IMR-90 (cell line): ENCODE measurements at regions not wholly inside any gene's neighbourhood (a gene's known extent, or its start where the extent isn't known, plus 50 kb on each side); places are given as distances from the start of the nearest gene placed in this dataset.

Experiments used
- ATAC-seq: fragments of 200-7000 bp; cut with Tn5 transposase; 2 replicates; pipeline ENCODE4 v1.9.1; 2020; ENCODE audit warnings: low read depth, mild to moderate bottlenecking, moderate library complexity
- BruUV-seq: library from RNA; stranded (reverse); fragments of 400-500 nt; replicated peaks from 2 replicates; lab custom pipeline; 2021; lab: Mats Ljungman, UMichigan
- CTCF ChIA-PET: fragments of 300-600 bp; formaldehyde crosslinking; extraction: SDS; loops from one replicate; lab custom pipeline; 2021; ENCODE audit warnings: antibody characterized with exemption; lab: Yijun Ruan, JAX
- POLR2A ChIA-PET: fragments of 300-600 bp; sonication (Branson Sonifier 250); formaldehyde crosslinking; loops from one replicate; lab custom pipeline; 2022; ENCODE audit warnings: antibody characterized with exemption; ENCODE audit not compliant: unreplicated experiment; lab: Charles Lee
- DNase-seq: peaks from one replicate; pipeline ENCODE4 v3.0.0; 2013
- H2AFZ ChIP-seq: replicated peaks from 2 replicates; pipeline ENCODE3; 2013; ENCODE audit warnings: low read length, mild to moderate bottlenecking; ENCODE audit not compliant: poor library complexity
- H2AK5ac ChIP-seq: 2 replicates; pipeline ENCODE4 v1.6.1; 2013; ENCODE audit warnings: low read depth, low read length, inconsistent platforms
- H2AK9ac ChIP-seq: replicated peaks from 2 replicates; pipeline ENCODE3; 2013; ENCODE audit warnings: mild to moderate bottlenecking, low read depth, low read length, moderate library complexity; ENCODE audit not compliant: poor library complexity
- H2BK120ac ChIP-seq: 2 replicates; pipeline ENCODE4 v1.6.1; 2013; ENCODE audit warnings: low read depth, low read length, inconsistent platforms
- H2BK15ac ChIP-seq: 3 replicates; pipeline ENCODE4 v1.6.1; 2013; ENCODE audit warnings: low read depth, low read length, inconsistent platforms
- H2BK20ac ChIP-seq: 2 replicates; pipeline ENCODE4 v1.6.1; 2013; ENCODE audit warnings: low read depth, mild to moderate bottlenecking, inconsistent platforms, low read length, moderate library complexity
- H2BK5ac ChIP-seq: 2 replicates; pipeline ENCODE4 v1.6.1; 2013; ENCODE audit warnings: mild to moderate bottlenecking, low read depth, low read length, inconsistent platforms; ENCODE audit not compliant: poor library complexity, severe bottlenecking
- H3K14ac ChIP-seq: replicated peaks from 2 replicates; pipeline ENCODE4 v1.6.1; 2013; ENCODE audit warnings: low read depth, low read length, inconsistent platforms
- H3K18ac ChIP-seq: 2 replicates; pipeline ENCODE4 v1.6.1; 2013; ENCODE audit warnings: low read depth, low read length, control low read depth
- H3K23ac ChIP-seq: 2 replicates; pipeline ENCODE4 v1.6.1; 2013; ENCODE audit warnings: low read depth, low read length, inconsistent platforms
- H3K27ac ChIP-seq: 2 replicates; pipeline ENCODE4 v1.5.1; 2013; ENCODE audit warnings: mild to moderate bottlenecking, control low read depth, low read length; ENCODE audit not compliant: insufficient read depth
- H3K27me3 ChIP-seq: 2 replicates; pipeline ENCODE4 v1.6.1; 2013; ENCODE audit warnings: low read length; ENCODE audit not compliant: control insufficient read depth, insufficient read depth
- H3K36me3 ChIP-seq: 2 replicates; pipeline ENCODE4 v1.6.1; 2013; ENCODE audit warnings: low read length, mixed read lengths; ENCODE audit not compliant: control insufficient read depth, insufficient read depth
- H3K4ac ChIP-seq: 2 replicates; pipeline ENCODE4 v1.6.1; 2013; ENCODE audit warnings: low read depth, low read length, inconsistent platforms
- H3K4me1 ChIP-seq: 2 replicates; pipeline ENCODE4 v1.6.1; 2013; ENCODE audit warnings: low read length, mixed read lengths; ENCODE audit not compliant: control insufficient read depth, insufficient read depth
- H3K4me2 ChIP-seq: 2 replicates; pipeline ENCODE4 v1.6.1; 2013; ENCODE audit warnings: low read depth, mild to moderate bottlenecking, control low read depth, low read length, moderate library complexity
- H3K4me3 ChIP-seq: 2 replicates; pipeline ENCODE4 v1.5.1; 2013; ENCODE audit warnings: low read depth, mild to moderate bottlenecking, control low read depth, low read length, moderate library complexity; ENCODE audit not compliant: insufficient read depth
- H3K56ac ChIP-seq: 2 replicates; pipeline ENCODE4 v1.6.1; 2013; ENCODE audit warnings: low read length, inconsistent platforms; ENCODE audit not compliant: insufficient read depth; ENCODE audit errors: extremely low read depth
- H3K79me1 ChIP-seq, 2 experiments: 2 replicates each; pipeline ENCODE4 v1.6.1; 2013; ENCODE audit warnings: low read length in 2 of 2, inconsistent platforms in 1 of 2, low read depth in 1 of 2
- H3K9ac ChIP-seq: 2 replicates; pipeline ENCODE4 v1.6.1; 2013; ENCODE audit warnings: low read depth, low read length, control low read depth
- H3K9me1 ChIP-seq: 2 replicates; pipeline ENCODE4 v1.6.1; 2013; ENCODE audit warnings: low read length, inconsistent platforms; ENCODE audit not compliant: insufficient read depth
- H3K9me3 ChIP-seq: 2 replicates; pipeline ENCODE4 v1.6.1; 2013; ENCODE audit warnings: low read length; ENCODE audit not compliant: control insufficient read depth, insufficient read depth
- H4K20me1 ChIP-seq: 2 replicates; pipeline ENCODE4 v1.6.1; 2013; ENCODE audit warnings: low read length, inconsistent platforms; ENCODE audit not compliant: insufficient read depth
- H4K5ac ChIP-seq: 2 replicates; pipeline ENCODE4 v1.6.1; 2013; ENCODE audit warnings: mild to moderate bottlenecking, low read depth, low read length, control low read depth
- H4K8ac ChIP-seq, 2 experiments: 2 replicates each; pipeline ENCODE4 v1.6.1; 2013; ENCODE audit warnings: low read depth in 2 of 2, low read length in 2 of 2, control low read depth in 1 of 2, inconsistent platforms in 1 of 2
- H4K91ac ChIP-seq: 2 replicates; pipeline ENCODE4 v1.6.1; 2013; ENCODE audit warnings: low read depth, low read length, inconsistent platforms; ENCODE audit not compliant: insufficient read depth
- BHLHE40 ChIP-seq: fragments of 150-350 bp; IDR thresholded peaks from 2 replicates; pipeline ENCODE4 v1.6.1; 2016; ENCODE audit warnings: mild to moderate bottlenecking, low read depth, low read length
- FOS ChIP-seq: fragments of 150-350 bp; IDR thresholded peaks from 2 replicates; pipeline ENCODE4 v1.6.1; 2016; ENCODE audit warnings: low read depth, low read length
- MAZ ChIP-seq: IDR thresholded peaks from 2 replicates; pipeline ENCODE4 v1.6.1; 2012; ENCODE audit warnings: low read depth, mild to moderate bottlenecking, low read length, improper control_type of control experiment, moderate library complexity, borderline replicate concordance
- MXI1 ChIP-seq: IDR thresholded peaks from 2 replicates; pipeline ENCODE4 v1.6.1; 2012; ENCODE audit warnings: low read depth, mild to moderate bottlenecking, low read length, moderate library complexity, borderline replicate concordance
- RCOR1 ChIP-seq: IDR thresholded peaks from 2 replicates; pipeline ENCODE4 v1.6.1; 2012; ENCODE audit warnings: mild to moderate bottlenecking, low read length, improper control_type of control experiment; ENCODE audit not compliant: insufficient replicate concordance
- WGBS, 2 experiments: methylation state at CpG; one replicate each; pipeline versions ENCODE4 v1.1.5 to v1.1.7; 2013; ENCODE audit warnings: missing lambda C conversion rate in 2 of 2; ENCODE audit not compliant: insufficient read length in 1 of 2; ENCODE audit errors: extremely low coverage in 2 of 2; 5-methylcytosine and 5-hydroxymethylcytosine counted together
- dilution Hi-C: fragments of 300-500 bp; cut with HindIII; formaldehyde crosslinking; loops from one replicate; pipeline ENCODE4 v1.14.3; 2018; ENCODE audit warnings: low sequenced_read_pairs; ENCODE audit not compliant: unreplicated experiment
- in situ Hi-C: fragments of 300-500 bp; cut with MboI; formaldehyde crosslinking; loops from 3 replicates; pipeline ENCODE4 v1.14.3; 2019; ENCODE audit warnings: low sequenced_read_pairs, inconsistent platforms, mixed read lengths
- intact Hi-C: fragments of 100-400 bp; cut with micrococcal nuclease; formaldehyde crosslinking; loops from 2 replicates; pipeline ENCODE4 v1.10.0; 2022

GRCh38 chr1:63713627-63714481 lies 60.0 kb upstream of the ROR1 start:
- Histone ChIP-seq H3K4me1 (peaks cover 7% of the 10 kb centered on the region), H2BK120ac (peak overlapping the region; percentile 37; the same call in 1 of the 2 replicates), H3K27ac (peak overlapping the region; percentile 36; the same call in 1 of the 2 replicates), H3K4me2 (peak overlapping the region; percentile 50; the same call in 1 of the 2 replicates), H3K36me3 (no peaks in the 10 kb centered on the region), H3K9ac (no peak overlapping the region), H4K91ac (no peak overlapping the region; the same call in 1 of the 2 replicates), H3K56ac (no peak overlapping the region), H3K9me3 (no peaks in the 10 kb centered on the region), H2AK5ac (no peak overlapping the region), H2BK15ac (no peak overlapping the region), H3K14ac (0 out of 2 replicates have a peak overlapping the region, but pooled peaks have one; percentile 34), H2AK9ac (no peak overlapping the region), H3K9me1 (peaks cover 7% of the 10 kb centered on the region; the same call in 1 of the 2 replicates), H4K8ac (no peak overlapping the region; a peak in 1 of 4 replicates), H3K18ac (peak overlapping the region; percentile 16; the same call in 1 of the 2 replicates), H3K4ac (peak overlapping the region; percentile 66), H3K27me3 (peaks cover 32% of the 10 kb centered on the region), H4K5ac (no peak overlapping the region), H3K23ac (no peak overlapping the region), H4K20me1 (peaks cover 7% of the 10 kb centered on the region; the same call in 1 of the 2 replicates), H2AFZ (no peak overlapping the region), H2BK20ac (peak overlapping the region; percentile 27; the same call in 1 of the 2 replicates), H2BK5ac (no peak overlapping the region), H3K4me3 (no peak overlapping the region), H3K79me1 (no peaks in the 10 kb centered on the region)
- ChIA-PET POLR2A (no interaction called here), CTCF (interaction anchor here (1.1 kb wide), 1 partner anchor 60 kb away, joined by 3 read pairs; the partner anchor contains the start of gene ROR1)
- ATAC-seq (peak; percentile 94), DNase-seq (peak; percentile 93)
- intact Hi-C loops (no loop called here), dilution Hi-C loops (no loop called here), in situ Hi-C loops (no loop called here)
- WGBS, 2 experiments, result 10% methylated on average over 3 of the region's 6 CpGs; no CpG with 5 or more reads in 1 of the 2 experiments
- peak; percentile 27; the same call in 1 of the 2 replicates for TF ChIP-seq BHLHE40
- peak; percentile 55 for TF ChIP-seq FOS
- peak; percentile 18 for TF ChIP-seq RCOR1
- no peak for TF ChIP-seq MAZ
- TF ChIP-seq MXI1, result no peak
- BruUV-seq, result no TSS peak
